ENCODE measurements at regions not wholly inside any gene's neighbourhood (a gene's known extent, or its start where the extent isn't known, plus 50 kb on each side); places are given as distances from the start of the nearest gene placed in this dataset.

- no peak for TF ChIP-seq CTCF (conservative IDR thresholded peaks at IDR 0.05; ENCODE audit: low read length)
- TF ChIP-seq EZH2phosphoT487 (IDR thresholded peaks at IDR 0.05; ENCODE audit: borderline replicate concordance, low read depth, low read length) = no peak
Measured at GRCh38 chr5:17146280-17146841, 71.1 kb upstream of the BASP1 start.

Data from OCI-LY7 (cell line).